ENCODE measurements at regions not wholly inside any gene's neighbourhood (a gene's known extent, or its start where the extent isn't known, plus 50 kb on each side); places are given as distances from the start of the nearest gene placed in this dataset.

DNA sequence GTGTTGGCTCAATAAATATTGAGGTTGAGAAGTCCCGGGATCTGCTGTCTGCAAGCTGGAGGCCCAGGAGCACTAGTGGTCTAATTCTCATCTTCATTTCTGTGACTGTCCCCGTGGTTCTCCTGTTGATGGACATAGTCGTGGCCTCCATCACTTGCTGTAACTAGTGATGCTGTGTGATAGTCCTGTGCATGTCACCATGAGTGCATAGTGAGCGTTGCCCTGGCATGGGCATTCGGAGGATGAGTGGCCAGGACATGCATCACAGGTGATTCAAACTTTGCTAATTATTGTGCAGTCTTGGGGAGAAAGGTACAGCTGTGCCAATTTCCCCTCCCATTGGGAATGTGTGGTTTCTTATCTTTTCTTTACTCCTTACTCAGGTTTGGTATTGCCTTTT, 902.2 kb downstream of the BRD1 start:
- peaks cover 92% of the 10 kb centered on the region for H3K27me3 ChIP-seq (replicated peaks; ENCODE audit: insufficient read depth, low read length)
- no peak for DNase-seq
- no peaks in the 10 kb centered on the region for H4K20me1 ChIP-seq (ENCODE audit: insufficient read depth, low read length)

GRCh38 chr22:48923996-48924395, 903.7 kb downstream of the BRD1 start:
- Histone ChIP-seq H3K4me1 (ENCODE audit: low read length) (no peaks in the 10 kb centered on the region), H3K27me3 (replicated peaks; ENCODE audit: insufficient read depth, low read length) (peaks cover 92% of the 10 kb centered on the region), H3K27ac (ENCODE audit: low read length) (no peak overlapping the region), H3K4me2 (ENCODE audit: low read depth, low read length) (no peak overlapping the region), H4K20me1 (ENCODE audit: insufficient read depth, low read length) (no peaks in the 10 kb centered on the region), H3K79me2 (ENCODE audit: low read length) (no peaks in the 10 kb centered on the region), H3F3A (ENCODE audit: insufficient read depth, low read length) (no peaks in the 10 kb centered on the region), H2AFZ (ENCODE audit: low read length) (no peak overlapping the region), H3K4me3 (ENCODE audit: low read length) (no peak overlapping the region), H3K9me2 (replicated peaks; ENCODE audit: insufficient read depth, low read length) (no peaks in the 10 kb centered on the region), H3K9ac (ENCODE audit: low read length) (no peak overlapping the region), H3K36me3 (replicated peaks; ENCODE audit: insufficient read depth, low read length) (no peaks in the 10 kb centered on the region), H3K9me3 (replicated peaks; ENCODE audit: insufficient read depth, low read length) (no peaks in the 10 kb centered on the region)
- TF ChIP-seq EZH2 (optimal IDR thresholded peaks at IDR 0.05; ENCODE audit: low read depth, low read length) (no peak), EZH2phosphoT487 (IDR thresholded peaks at IDR 0.05; ENCODE audit: low read length) (no peak)
- TF ChIP-seq, protein P1, sequence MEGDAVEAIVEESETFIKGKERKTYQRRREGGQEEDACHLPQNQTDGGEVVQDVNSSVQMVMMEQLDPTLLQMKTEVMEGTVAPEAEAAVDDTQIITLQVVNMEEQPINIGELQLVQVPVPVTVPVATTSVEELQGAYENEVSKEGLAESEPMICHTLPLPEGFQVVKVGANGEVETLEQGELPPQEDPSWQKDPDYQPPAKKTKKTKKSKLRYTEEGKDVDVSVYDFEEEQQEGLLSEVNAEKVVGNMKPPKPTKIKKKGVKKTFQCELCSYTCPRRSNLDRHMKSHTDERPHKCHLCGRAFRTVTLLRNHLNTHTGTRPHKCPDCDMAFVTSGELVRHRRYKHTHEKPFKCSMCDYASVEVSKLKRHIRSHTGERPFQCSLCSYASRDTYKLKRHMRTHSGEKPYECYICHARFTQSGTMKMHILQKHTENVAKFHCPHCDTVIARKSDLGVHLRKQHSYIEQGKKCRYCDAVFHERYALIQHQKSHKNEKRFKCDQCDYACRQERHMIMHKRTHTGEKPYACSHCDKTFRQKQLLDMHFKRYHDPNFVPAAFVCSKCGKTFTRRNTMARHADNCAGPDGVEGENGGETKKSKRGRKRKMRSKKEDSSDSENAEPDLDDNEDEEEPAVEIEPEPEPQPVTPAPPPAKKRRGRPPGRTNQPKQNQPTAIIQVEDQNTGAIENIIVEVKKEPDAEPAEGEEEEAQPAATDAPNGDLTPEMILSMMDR (IDR thresholded peaks at IDR 0.05; ENCODE audit: low read length) = no peak
- no peak for DNase-seq

More for the DNA sequence above, 902.2 kb downstream of the BRD1 start:
- no peaks in the 10 kb centered on the region for H3K9me2 ChIP-seq (replicated peaks; ENCODE audit: insufficient read depth, low read length)
- H2AFZ ChIP-seq (ENCODE audit: low read length) = no peak overlapping the region
- no peaks in the 10 kb centered on the region for H3K4me1 ChIP-seq (ENCODE audit: low read length)
- no peaks in the 10 kb centered on the region for H3K36me3 ChIP-seq (replicated peaks; ENCODE audit: insufficient read depth, low read length)
- H3F3A ChIP-seq (ENCODE audit: insufficient read depth, low read length) = no peaks in the 10 kb centered on the region
- H3K79me2 ChIP-seq (ENCODE audit: low read length) = no peaks in the 10 kb centered on the region
- H3K9ac ChIP-seq (ENCODE audit: low read length) = no peak overlapping the region
- no peaks in the 10 kb centered on the region for H3K9me3 ChIP-seq (replicated peaks; ENCODE audit: insufficient read depth, low read length)
- no peak overlapping the region for H3K4me3 ChIP-seq (ENCODE audit: low read length)
- TF ChIP-seq EZH2 (optimal IDR thresholded peaks at IDR 0.05; ENCODE audit: low read depth, low read length) = no peak
- TF ChIP-seq, protein P1 (IDR thresholded peaks at IDR 0.05; ENCODE audit: low read length) = no peak
- TF ChIP-seq EZH2phosphoT487 (IDR thresholded peaks at IDR 0.05; ENCODE audit: low read length) = no peak
- H3K4me2 ChIP-seq (ENCODE audit: low read depth, low read length) = no peak overlapping the region
- no peak overlapping the region for H3K27ac ChIP-seq (ENCODE audit: low read length)

DNA sequence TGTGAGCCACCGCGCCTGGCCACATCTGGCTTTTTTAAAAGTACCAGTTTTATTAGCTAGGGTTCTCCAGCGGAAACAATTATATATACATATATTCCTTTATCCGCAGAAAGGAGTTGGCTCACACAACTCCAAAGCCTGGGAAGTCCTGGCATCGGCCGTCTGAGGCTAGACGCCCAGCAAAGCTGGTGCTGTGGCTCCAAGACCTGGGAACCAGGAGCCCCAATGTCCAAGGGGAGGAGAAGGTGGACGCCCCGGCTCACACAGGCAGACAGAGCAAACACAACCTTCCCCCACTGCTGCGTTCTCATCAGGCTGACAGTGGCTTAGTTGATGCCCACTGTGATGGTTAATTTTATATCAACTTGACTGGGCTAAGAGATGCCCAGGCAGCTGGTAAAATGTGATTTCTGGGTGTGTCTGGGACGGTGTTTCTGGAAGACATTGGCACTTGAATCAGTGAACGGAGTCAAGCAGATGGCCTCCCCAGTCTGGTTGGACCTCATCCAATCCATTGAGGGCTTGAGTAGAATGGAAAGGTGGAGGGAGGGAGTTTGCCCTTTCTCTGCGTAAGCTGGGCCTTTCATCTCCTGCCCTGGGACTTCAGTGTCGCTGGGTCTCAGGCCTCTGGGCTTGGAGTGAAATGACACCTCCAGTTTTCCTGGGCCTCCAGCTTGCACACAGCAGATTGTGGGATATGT, 904.4 kb downstream of the BRD1 start:
- no peak overlapping the region for H3K4me3 ChIP-seq (ENCODE audit: low read length)
- no peaks in the 10 kb centered on the region for H3K9me3 ChIP-seq (replicated peaks; ENCODE audit: insufficient read depth, low read length)
- no peaks in the 10 kb centered on the region for H3K79me2 ChIP-seq (ENCODE audit: low read length)
- H3K27me3 ChIP-seq (replicated peaks; ENCODE audit: insufficient read depth, low read length) = peaks cover 92% of the 10 kb centered on the region
- no peaks in the 10 kb centered on the region for H4K20me1 ChIP-seq (ENCODE audit: insufficient read depth, low read length)
- no peak overlapping the region for H3K9ac ChIP-seq (ENCODE audit: low read length)
- H3K9me2 ChIP-seq (replicated peaks; ENCODE audit: insufficient read depth, low read length) = no peaks in the 10 kb centered on the region
- no peaks in the 10 kb centered on the region for H3F3A ChIP-seq (ENCODE audit: insufficient read depth, low read length)
- no peaks in the 10 kb centered on the region for H3K36me3 ChIP-seq (replicated peaks; ENCODE audit: insufficient read depth, low read length)
- H2AFZ ChIP-seq (ENCODE audit: low read length) = no peak overlapping the region
- no peak for DNase-seq
- TF ChIP-seq, protein P1 (IDR thresholded peaks at IDR 0.05; ENCODE audit: low read length) = no peak
- no peak for TF ChIP-seq EZH2 (optimal IDR thresholded peaks at IDR 0.05; ENCODE audit: low read depth, low read length)
- no peak for TF ChIP-seq EZH2phosphoT487 (IDR thresholded peaks at IDR 0.05; ENCODE audit: low read length)
- H3K27ac ChIP-seq (ENCODE audit: low read length) = no peak overlapping the region
- no peaks in the 10 kb centered on the region for H3K4me1 ChIP-seq (ENCODE audit: low read length)
- H3K4me2 ChIP-seq (ENCODE audit: low read depth, low read length) = no peak overlapping the region

Data from MM.1S (cell line).